OCI-LY1 (cell line): ENCODE measurements at regions not wholly inside any gene's neighbourhood (a gene's known extent, or its start where the extent isn't known, plus 50 kb on each side); places are given as distances from the start of the nearest gene placed in this dataset.

Source experiments
- EZH2 ChIP-seq: fragments of 200-600 bp; sonication (generic), shearing (Covaris generic); IDR thresholded peaks from 2 replicates; pipeline ENCODE4 v1.8.0; 2017; ENCODE audit warnings: borderline replicate concordance, mixed run types, mild to moderate bottlenecking, antibody characterized with exemption, low read length, moderate library complexity, mixed read lengths
- TF ChIP-seq, protein P1 (sequence below): fragments of 200-600 bp; sonication (generic), shearing (Covaris generic); IDR thresholded peaks from 2 replicates; pipeline ENCODE4 v1.5.1; 2017; ENCODE audit warnings: mild to moderate bottlenecking, antibody characterized with exemption, low read length, moderate library complexity, mixed read lengths

DNA sequence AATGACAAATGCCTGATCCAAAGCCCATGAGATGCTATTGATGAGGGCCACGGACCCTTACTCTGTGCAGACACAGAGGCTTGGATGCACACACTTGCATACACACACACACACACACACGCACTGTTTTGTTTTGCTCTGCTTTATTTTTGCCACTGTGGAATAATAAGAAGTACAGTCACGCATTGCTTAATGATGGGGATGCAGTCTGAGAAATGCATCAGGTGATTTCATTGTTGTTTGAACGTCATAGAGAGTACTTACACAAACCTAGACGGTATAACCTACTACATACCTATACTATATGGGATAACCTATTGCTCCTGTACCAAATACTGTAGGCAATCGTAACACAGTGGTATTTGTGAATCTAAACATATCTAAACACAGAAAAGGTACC, 104.4 kb downstream of the RHOU start:
- TF ChIP-seq, protein P1, sequence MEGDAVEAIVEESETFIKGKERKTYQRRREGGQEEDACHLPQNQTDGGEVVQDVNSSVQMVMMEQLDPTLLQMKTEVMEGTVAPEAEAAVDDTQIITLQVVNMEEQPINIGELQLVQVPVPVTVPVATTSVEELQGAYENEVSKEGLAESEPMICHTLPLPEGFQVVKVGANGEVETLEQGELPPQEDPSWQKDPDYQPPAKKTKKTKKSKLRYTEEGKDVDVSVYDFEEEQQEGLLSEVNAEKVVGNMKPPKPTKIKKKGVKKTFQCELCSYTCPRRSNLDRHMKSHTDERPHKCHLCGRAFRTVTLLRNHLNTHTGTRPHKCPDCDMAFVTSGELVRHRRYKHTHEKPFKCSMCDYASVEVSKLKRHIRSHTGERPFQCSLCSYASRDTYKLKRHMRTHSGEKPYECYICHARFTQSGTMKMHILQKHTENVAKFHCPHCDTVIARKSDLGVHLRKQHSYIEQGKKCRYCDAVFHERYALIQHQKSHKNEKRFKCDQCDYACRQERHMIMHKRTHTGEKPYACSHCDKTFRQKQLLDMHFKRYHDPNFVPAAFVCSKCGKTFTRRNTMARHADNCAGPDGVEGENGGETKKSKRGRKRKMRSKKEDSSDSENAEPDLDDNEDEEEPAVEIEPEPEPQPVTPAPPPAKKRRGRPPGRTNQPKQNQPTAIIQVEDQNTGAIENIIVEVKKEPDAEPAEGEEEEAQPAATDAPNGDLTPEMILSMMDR: no peak
- TF ChIP-seq EZH2: no peak
